SU-DHL-6 (cell line): ENCODE measurements at regions not wholly inside any gene's neighbourhood (a gene's known extent, or its start where the extent isn't known, plus 50 kb on each side); places are given as distances from the start of the nearest gene placed in this dataset.

Experiments used
- H2AFZ ChIP-seq: fragments of 200-600 bp; sonication (generic); 2 replicates; pipeline ENCODE4 v1.6.1; 2014; ENCODE audit warnings: low read depth, mild to moderate bottlenecking, moderate library complexity, mixed read lengths, antibody characterized with exemption, low read length; ENCODE audit not compliant: severe bottlenecking
- H3F3A ChIP-seq: fragments of 200-600 bp; shearing (Covaris generic); 2 replicates; pipeline ENCODE4 v1.6.0; 2016; ENCODE audit warnings: antibody characterized with exemption, mild to moderate bottlenecking; ENCODE audit not compliant: insufficient read depth
- H3K27ac ChIP-seq: fragments of 200-600 bp; sonication (generic); 2 replicates; pipeline ENCODE4 v1.5.1; 2016; ENCODE audit warnings: low read depth, mild to moderate bottlenecking, low read length, moderate library complexity, mixed read lengths
- H3K27me3 ChIP-seq: fragments of 200-600 bp; sonication (generic), shearing (Covaris generic); 2 replicates; pipeline ENCODE4 v1.6.0; 2014; ENCODE audit warnings: mild to moderate bottlenecking, low read length
- H3K36me3 ChIP-seq: fragments of 200-600 bp; sonication (generic); 2 replicates; pipeline ENCODE4 v1.6.1; 2014; ENCODE audit warnings: mild to moderate bottlenecking, low read length, mixed read lengths
- H3K4me2 ChIP-seq: fragments of 300-600, 200-600 bp; shearing (Covaris generic), sonication (generic); 2 replicates; pipeline ENCODE4 v1.6.0; 2014; ENCODE audit warnings: low read length, low read depth, mild to moderate bottlenecking; ENCODE audit not compliant: poor library complexity, severe bottlenecking
- H3K4me3 ChIP-seq: fragments of 200-600 bp; sonication (generic); 2 replicates; pipeline ENCODE4 v1.5.1; 2014; ENCODE audit warnings: antibody characterized with exemption, low read length, mild to moderate bottlenecking, mixed read lengths; ENCODE audit not compliant: insufficient read depth, poor library complexity, severe bottlenecking
- H3K79me2 ChIP-seq: fragments of 200-600 bp; sonication (generic); 2 replicates; pipeline ENCODE4 v1.6.1; 2014; ENCODE audit warnings: mild to moderate bottlenecking, low read length, moderate library complexity; ENCODE audit not compliant: insufficient read depth
- H3K9ac ChIP-seq: fragments of 200-600 bp; sonication (generic); 2 replicates; pipeline ENCODE4 v1.7.0; 2014; ENCODE audit warnings: mild to moderate bottlenecking, low read length
- H3K9me2 ChIP-seq: fragments of 200-600 bp; sonication (generic); replicated peaks from 2 replicates; pipeline ENCODE4 v1.6.1; 2014; ENCODE audit warnings: low read length; ENCODE audit not compliant: insufficient read depth
- H3K9me3 ChIP-seq: fragments of 200-600 bp; sonication (generic); 2 replicates; pipeline ENCODE4 v1.6.1; 2014; ENCODE audit warnings: low read length, mixed read lengths; ENCODE audit not compliant: insufficient read depth
- H4K20me1 ChIP-seq: fragments of 200-600 bp; sonication (generic); 2 replicates; pipeline ENCODE4 v1.6.1; 2014; ENCODE audit warnings: low read depth, mild to moderate bottlenecking, antibody characterized with exemption, low read length, moderate library complexity, mixed read lengths
- EZH2phosphoT487 ChIP-seq: fragments of 200-600 bp; sonication (generic), shearing (Covaris generic); conservative IDR thresholded peaks from 2 replicates; pipeline ENCODE4 v1.6.1; 2018; ENCODE audit warnings: mild to moderate bottlenecking, antibody characterized with exemption, low read length, moderate library complexity, mixed read lengths
- TF ChIP-seq, protein P1 (sequence below): fragments of 200-600 bp; sonication (generic); IDR thresholded peaks from one replicate; pipeline ENCODE4 v1.5.1; 2017; ENCODE audit warnings: antibody characterized with exemption, mild to moderate bottlenecking, low read length, moderate library complexity; ENCODE audit not compliant: insufficient read depth, poor library complexity, severe bottlenecking

GRCh38 chr7:16212032-16212431 is 209.3 kb downstream of the CRPPA start:
- Histone ChIP-seq H2AFZ (no peak overlapping the region), H3K4me2 (no peak overlapping the region), H4K20me1 (no peaks in the 10 kb centered on the region), H3K9me3 (no peaks in the 10 kb centered on the region), H3K27ac (no peak overlapping the region), H3K9me2 (no peaks in the 10 kb centered on the region), H3K79me2 (no peaks in the 10 kb centered on the region), H3K4me3 (no peak overlapping the region), H3K9ac (no peak overlapping the region), H3K36me3 (no peaks in the 10 kb centered on the region), H3F3A (no peaks in the 10 kb centered on the region), H3K27me3 (no peaks in the 10 kb centered on the region)
- TF ChIP-seq, protein P1, sequence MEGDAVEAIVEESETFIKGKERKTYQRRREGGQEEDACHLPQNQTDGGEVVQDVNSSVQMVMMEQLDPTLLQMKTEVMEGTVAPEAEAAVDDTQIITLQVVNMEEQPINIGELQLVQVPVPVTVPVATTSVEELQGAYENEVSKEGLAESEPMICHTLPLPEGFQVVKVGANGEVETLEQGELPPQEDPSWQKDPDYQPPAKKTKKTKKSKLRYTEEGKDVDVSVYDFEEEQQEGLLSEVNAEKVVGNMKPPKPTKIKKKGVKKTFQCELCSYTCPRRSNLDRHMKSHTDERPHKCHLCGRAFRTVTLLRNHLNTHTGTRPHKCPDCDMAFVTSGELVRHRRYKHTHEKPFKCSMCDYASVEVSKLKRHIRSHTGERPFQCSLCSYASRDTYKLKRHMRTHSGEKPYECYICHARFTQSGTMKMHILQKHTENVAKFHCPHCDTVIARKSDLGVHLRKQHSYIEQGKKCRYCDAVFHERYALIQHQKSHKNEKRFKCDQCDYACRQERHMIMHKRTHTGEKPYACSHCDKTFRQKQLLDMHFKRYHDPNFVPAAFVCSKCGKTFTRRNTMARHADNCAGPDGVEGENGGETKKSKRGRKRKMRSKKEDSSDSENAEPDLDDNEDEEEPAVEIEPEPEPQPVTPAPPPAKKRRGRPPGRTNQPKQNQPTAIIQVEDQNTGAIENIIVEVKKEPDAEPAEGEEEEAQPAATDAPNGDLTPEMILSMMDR, result no peak
- TF ChIP-seq EZH2phosphoT487, result no peak

GRCh38 chr7:16211402-16211925 is 209.9 kb downstream of the CRPPA start:
- Histone ChIP-seq H3K9ac (no peak overlapping the region), H3K36me3 (no peaks in the 10 kb centered on the region), H3K9me2 (no peaks in the 10 kb centered on the region), H3K27ac (no peak overlapping the region), H3K9me3 (no peaks in the 10 kb centered on the region), H3K4me2 (no peak overlapping the region), H2AFZ (no peak overlapping the region), H4K20me1 (no peaks in the 10 kb centered on the region), H3K4me3 (no peak overlapping the region), H3K27me3 (no peaks in the 10 kb centered on the region), H3K79me2 (no peaks in the 10 kb centered on the region), H3F3A (no peaks in the 10 kb centered on the region)
- no peak for TF ChIP-seq EZH2phosphoT487
- TF ChIP-seq, protein P1, result no peak

DNA sequence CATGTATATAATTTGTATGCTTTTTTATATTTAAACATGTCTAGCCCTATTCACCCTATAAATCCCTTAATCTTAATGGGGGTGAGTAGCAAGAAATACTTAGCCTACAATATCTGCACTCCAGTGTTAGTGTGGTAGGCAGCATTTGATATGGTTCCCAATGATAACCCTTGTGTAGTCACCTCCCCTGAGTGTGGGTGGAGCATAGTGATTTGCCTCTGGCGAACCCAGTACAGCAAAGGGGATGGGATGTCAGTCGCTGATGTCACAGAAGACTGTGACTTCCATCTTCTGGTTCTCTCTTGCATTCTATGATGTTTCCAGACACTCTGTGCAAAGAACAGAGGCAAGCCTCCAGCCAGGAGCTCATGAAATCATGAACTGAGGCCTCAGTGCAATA is 211.2 kb downstream of the CRPPA start:
- no peak for TF ChIP-seq EZH2phosphoT487
- TF ChIP-seq, protein P1, result no peak
- no peaks in the 10 kb centered on the region for H3K79me2 ChIP-seq
- H2AFZ ChIP-seq, result no peak overlapping the region
- H3K36me3 ChIP-seq, result no peaks in the 10 kb centered on the region
- no peaks in the 10 kb centered on the region for H3K9me3 ChIP-seq
- H3K4me3 ChIP-seq, result no peak overlapping the region
- no peaks in the 10 kb centered on the region for H3K9me2 ChIP-seq
- H4K20me1 ChIP-seq, result no peaks in the 10 kb centered on the region
- H3K27me3 ChIP-seq, result no peaks in the 10 kb centered on the region
- H3K27ac ChIP-seq, result no peak overlapping the region
- H3F3A ChIP-seq, result no peaks in the 10 kb centered on the region
- H3K9ac ChIP-seq, result no peak overlapping the region
- H3K4me2 ChIP-seq, result no peak overlapping the region
